Osteocyte (in vitro differentiated cells): ENCODE measurements at regions not wholly inside any gene's neighbourhood (a gene's known extent, or its start where the extent isn't known, plus 50 kb on each side); places are given as distances from the start of the nearest gene placed in this dataset.

Experiments
- DNase-seq: peaks from one replicate; pipeline ENCODE4 v3.0.0; 2021; ENCODE audit warnings: mixed read lengths; ENCODE audit not compliant: unreplicated experiment; ENCODE audit errors: extremely low spot score
- H3K27ac Mint-ChIP-seq: one replicate; pipeline ENCODE4 v1.8.0; 2021; ENCODE audit warnings: mild to moderate bottlenecking, mixed read lengths; ENCODE audit not compliant: unreplicated experiment
- H3K27me3 Mint-ChIP-seq: one replicate; pipeline ENCODE4 v1.8.0; 2021; ENCODE audit warnings: mixed read lengths; ENCODE audit not compliant: unreplicated experiment
- H3K36me3 Mint-ChIP-seq: one replicate; pipeline ENCODE4 v1.8.0; 2021; ENCODE audit warnings: mixed read lengths; ENCODE audit not compliant: unreplicated experiment
- H3K4me1 Mint-ChIP-seq: one replicate; pipeline ENCODE4 v1.8.0; 2021; ENCODE audit warnings: mixed read lengths; ENCODE audit not compliant: unreplicated experiment
- H3K4me3 Mint-ChIP-seq: one replicate; pipeline ENCODE4 v1.8.0; 2021; ENCODE audit warnings: mild to moderate bottlenecking, moderate library complexity, mixed read lengths; ENCODE audit not compliant: unreplicated experiment
- H3K9me3 Mint-ChIP-seq: one replicate; pipeline ENCODE4 v1.8.0; 2021; ENCODE audit warnings: mixed read lengths; ENCODE audit not compliant: unreplicated experiment
- TF ChIP-seq, protein P1 (sequence below): fragments of 200-600 bp; sonication (generic); IDR thresholded peaks from 2 replicates; pipeline ENCODE4 v1.5.0; 2021; ENCODE audit warnings: antibody characterized with exemption, mild to moderate bottlenecking, moderate library complexity

- DNase-seq: no peak
- Mint-ChIP-seq H3K36me3 (no peaks in the 10 kb centered on the region), H3K4me3 (no peak overlapping the region), H3K27me3 (no peaks in the 10 kb centered on the region), H3K9me3 (no peaks in the 10 kb centered on the region), H3K4me1 (peaks cover 6% of the 10 kb centered on the region), H3K27ac (no peak overlapping the region)
- TF ChIP-seq, protein P1, sequence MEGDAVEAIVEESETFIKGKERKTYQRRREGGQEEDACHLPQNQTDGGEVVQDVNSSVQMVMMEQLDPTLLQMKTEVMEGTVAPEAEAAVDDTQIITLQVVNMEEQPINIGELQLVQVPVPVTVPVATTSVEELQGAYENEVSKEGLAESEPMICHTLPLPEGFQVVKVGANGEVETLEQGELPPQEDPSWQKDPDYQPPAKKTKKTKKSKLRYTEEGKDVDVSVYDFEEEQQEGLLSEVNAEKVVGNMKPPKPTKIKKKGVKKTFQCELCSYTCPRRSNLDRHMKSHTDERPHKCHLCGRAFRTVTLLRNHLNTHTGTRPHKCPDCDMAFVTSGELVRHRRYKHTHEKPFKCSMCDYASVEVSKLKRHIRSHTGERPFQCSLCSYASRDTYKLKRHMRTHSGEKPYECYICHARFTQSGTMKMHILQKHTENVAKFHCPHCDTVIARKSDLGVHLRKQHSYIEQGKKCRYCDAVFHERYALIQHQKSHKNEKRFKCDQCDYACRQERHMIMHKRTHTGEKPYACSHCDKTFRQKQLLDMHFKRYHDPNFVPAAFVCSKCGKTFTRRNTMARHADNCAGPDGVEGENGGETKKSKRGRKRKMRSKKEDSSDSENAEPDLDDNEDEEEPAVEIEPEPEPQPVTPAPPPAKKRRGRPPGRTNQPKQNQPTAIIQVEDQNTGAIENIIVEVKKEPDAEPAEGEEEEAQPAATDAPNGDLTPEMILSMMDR: no peak
These were observed 81.8 kb upstream of the CREB1 start for GRCh38 chr2:207448006-207448405.

DNA sequence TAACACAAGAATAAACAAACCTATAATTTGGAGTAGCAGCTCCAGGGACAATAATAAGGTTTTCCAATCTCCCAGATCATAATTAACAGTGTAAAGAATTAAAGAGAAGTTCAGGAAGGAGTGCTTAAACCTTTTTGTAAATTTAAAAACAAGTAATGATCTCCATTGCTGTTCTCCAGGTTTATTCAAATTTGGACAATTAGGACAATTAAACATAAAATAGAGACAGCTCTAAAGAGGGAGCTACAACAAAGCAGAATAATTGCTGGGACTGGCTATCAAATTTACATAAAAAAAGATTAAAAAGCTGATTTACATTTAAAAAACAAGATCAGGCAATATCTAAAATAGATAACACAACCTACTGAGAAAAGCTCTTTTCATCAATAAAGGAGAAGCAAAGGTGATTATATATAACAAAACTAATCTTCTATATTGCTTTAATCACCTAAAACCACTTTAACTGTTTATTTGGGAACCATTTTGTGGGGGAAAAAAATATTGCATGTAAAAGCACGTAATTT lies 80.1 kb upstream of the CREB1 start:
- peaks cover 5% of the 10 kb centered on the region for H3K9me3 Mint-ChIP-seq
- H3K36me3 Mint-ChIP-seq: no peaks in the 10 kb centered on the region
- no peak for DNase-seq
- TF ChIP-seq, protein P1: no peak
- peaks cover 6% of the 10 kb centered on the region for H3K4me1 Mint-ChIP-seq
- no peaks in the 10 kb centered on the region for H3K27me3 Mint-ChIP-seq
- H3K27ac Mint-ChIP-seq: no peak overlapping the region
- H3K4me3 Mint-ChIP-seq: no peak overlapping the region

GRCh38 chr2:207450186-207450585 lies 79.6 kb upstream of the CREB1 start:
- Mint-ChIP-seq H3K9me3 (peaks cover 5% of the 10 kb centered on the region), H3K4me3 (no peak overlapping the region), H3K27me3 (no peaks in the 10 kb centered on the region), H3K4me1 (peaks cover 6% of the 10 kb centered on the region), H3K36me3 (no peaks in the 10 kb centered on the region), H3K27ac (no peak overlapping the region)
- no peak for DNase-seq
- TF ChIP-seq, protein P1: no peak

- H3K36me3 Mint-ChIP-seq: no peaks in the 10 kb centered on the region
- TF ChIP-seq, protein P1: peak; percentile 23
- no peaks in the 10 kb centered on the region for H3K27me3 Mint-ChIP-seq
- no peaks in the 10 kb centered on the region for H3K4me1 Mint-ChIP-seq
- H3K27ac Mint-ChIP-seq: no peak overlapping the region
- H3K4me3 Mint-ChIP-seq: no peak overlapping the region
- H3K9me3 Mint-ChIP-seq: no peaks in the 10 kb centered on the region
- no peak for DNase-seq
These were observed 71.2 kb upstream of the CREB1 start for GRCh38 chr2:207458582-207458981.

- Mint-ChIP-seq H3K36me3 (no peaks in the 10 kb centered on the region), H3K9me3 (no peaks in the 10 kb centered on the region)
These were observed 69.6 kb upstream of the CREB1 start for GRCh38 chr2:207459990-207460757.

More at GRCh38 chr2:207459990-207460757, 69.6 kb upstream of the CREB1 start:
- DNase-seq: no peak
- no peak overlapping the region for H3K27ac Mint-ChIP-seq
- no peaks in the 10 kb centered on the region for H3K27me3 Mint-ChIP-seq
- H3K4me1 Mint-ChIP-seq: no peaks in the 10 kb centered on the region
- TF ChIP-seq, protein P1: no peak
- no peak overlapping the region for H3K4me3 Mint-ChIP-seq
